Panc1 (cell line): ENCODE measurements at regions not wholly inside any gene's neighbourhood (a gene's known extent, or its start where the extent isn't known, plus 50 kb on each side); places are given as distances from the start of the nearest gene placed in this dataset.

Experiments
- POLR2AphosphoS5 ChIP-seq: IDR thresholded peaks from 2 replicates; pipeline ENCODE4 v1.6.1; 2012; ENCODE audit warnings: mild to moderate bottlenecking, low read depth, low read length, moderate library complexity
- SIN3A ChIP-seq: IDR thresholded peaks from 2 replicates; pipeline ENCODE4 v1.6.1; 2012; ENCODE audit warnings: low read depth, mild to moderate bottlenecking, low read length, moderate library complexity, borderline replicate concordance; ENCODE audit not compliant: insufficient read depth
- TCF7L2 ChIP-seq: IDR thresholded peaks from 2 replicates; pipeline ENCODE4 v1.6.1; 2011; ENCODE audit warnings: mild to moderate bottlenecking, low read depth, low read length, inconsistent platforms
- TF ChIP-seq, protein P1 (sequence below): fragments of 450-650 bp; IDR thresholded peaks from 2 replicates; pipeline ENCODE4 v1.5.1; 2017; ENCODE audit warnings: mild to moderate bottlenecking

DNA sequence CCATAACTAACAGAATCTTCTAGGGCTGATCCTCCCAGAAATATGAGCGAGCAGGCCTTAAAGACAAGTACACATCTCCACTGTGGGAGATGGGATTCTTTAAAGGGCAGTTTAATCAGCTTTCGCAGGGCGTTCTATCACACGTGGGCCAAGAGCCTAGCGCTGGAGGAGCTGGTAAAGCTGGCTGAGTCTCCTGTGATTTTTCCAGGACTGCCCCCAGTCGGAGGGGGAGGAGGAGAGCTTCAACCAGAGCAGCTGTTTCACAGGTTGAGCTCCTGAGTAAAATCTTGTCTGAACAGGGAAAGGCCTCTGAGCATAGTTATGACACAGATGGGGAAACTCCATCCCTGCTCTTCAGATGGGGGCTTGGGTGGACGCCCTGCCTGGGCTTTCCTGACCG, 87.0 kb downstream of the ZNF365 start:
- TF ChIP-seq POLR2AphosphoS5: no peak
- TF ChIP-seq, protein P1, sequence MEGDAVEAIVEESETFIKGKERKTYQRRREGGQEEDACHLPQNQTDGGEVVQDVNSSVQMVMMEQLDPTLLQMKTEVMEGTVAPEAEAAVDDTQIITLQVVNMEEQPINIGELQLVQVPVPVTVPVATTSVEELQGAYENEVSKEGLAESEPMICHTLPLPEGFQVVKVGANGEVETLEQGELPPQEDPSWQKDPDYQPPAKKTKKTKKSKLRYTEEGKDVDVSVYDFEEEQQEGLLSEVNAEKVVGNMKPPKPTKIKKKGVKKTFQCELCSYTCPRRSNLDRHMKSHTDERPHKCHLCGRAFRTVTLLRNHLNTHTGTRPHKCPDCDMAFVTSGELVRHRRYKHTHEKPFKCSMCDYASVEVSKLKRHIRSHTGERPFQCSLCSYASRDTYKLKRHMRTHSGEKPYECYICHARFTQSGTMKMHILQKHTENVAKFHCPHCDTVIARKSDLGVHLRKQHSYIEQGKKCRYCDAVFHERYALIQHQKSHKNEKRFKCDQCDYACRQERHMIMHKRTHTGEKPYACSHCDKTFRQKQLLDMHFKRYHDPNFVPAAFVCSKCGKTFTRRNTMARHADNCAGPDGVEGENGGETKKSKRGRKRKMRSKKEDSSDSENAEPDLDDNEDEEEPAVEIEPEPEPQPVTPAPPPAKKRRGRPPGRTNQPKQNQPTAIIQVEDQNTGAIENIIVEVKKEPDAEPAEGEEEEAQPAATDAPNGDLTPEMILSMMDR: no peak
- no peak for TF ChIP-seq TCF7L2
- no peak for TF ChIP-seq SIN3A
